HG03139 (cell line): ENCODE measurements at regions not wholly inside any gene's neighbourhood (a gene's known extent, or its start where the extent isn't known, plus 50 kb on each side); places are given as distances from the start of the nearest gene placed in this dataset.

ENCODE experiments used
- ATAC-seq: cut with Tn5 transposase; IDR thresholded peaks from one replicate; pipeline ENCODE4 v1.9.1; 2021; ENCODE audit not compliant: unreplicated experiment

DNA sequence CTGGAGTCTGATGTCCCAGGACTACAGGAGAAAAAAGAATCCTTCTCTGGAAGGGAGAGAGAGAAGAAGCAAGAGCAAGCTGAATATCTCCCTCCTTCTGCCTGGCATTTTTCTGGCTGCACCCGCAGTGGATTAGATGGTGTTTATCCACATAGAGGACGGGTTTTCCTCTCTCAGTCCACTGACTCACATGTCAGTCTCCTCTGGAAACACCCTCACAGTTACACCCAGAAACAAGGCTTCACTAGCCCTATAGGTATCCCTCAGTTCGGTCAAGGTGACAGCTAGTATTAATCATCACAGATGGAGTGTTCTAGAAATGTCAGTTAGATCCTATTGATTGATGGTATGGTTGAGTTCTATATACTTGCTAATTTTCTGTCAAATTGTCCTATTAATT lies 87.9 kb downstream of the RHOU start:
- no peak for ATAC-seq

DNA sequence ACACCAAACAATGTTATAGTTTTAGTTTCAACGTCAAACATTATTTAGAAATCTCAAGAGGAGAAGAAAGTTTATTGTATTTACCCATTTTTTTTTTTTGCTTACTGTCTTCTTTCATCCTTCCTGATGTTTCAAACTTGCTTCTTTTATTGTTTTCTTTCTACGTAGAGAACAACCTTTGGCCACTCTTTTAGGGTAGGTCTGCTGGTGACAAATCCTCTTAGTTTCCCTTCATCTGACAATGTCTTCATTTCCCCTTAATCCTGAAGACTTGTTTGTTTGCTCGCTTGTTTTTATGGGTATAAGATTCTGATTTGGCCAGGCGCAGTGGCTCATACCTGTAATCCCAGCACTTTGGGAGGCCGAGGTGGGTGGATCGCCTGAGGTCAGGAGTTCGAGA lies 89.1 kb downstream of the RHOU start:
- no peak for ATAC-seq

DNA sequence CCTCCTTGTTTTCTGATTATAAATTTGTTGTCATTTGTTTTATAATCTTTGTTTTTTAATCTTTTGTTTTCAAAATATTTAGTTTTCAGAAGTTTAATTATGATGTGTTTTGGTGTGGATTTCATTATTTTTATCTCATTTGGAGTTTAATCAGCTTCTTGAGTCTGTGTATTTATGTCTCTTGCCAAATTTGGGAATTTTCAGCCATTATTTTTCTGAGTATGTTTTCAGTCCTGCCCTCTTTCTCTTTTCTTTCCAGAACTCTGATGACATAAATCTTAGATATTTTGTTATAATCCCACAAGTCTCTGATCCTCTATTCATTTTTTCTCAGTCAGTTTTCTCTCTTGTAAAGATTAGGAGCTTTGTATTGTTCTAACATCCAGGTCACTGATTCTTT lies 89.8 kb downstream of the RHOU start:
- no peak for ATAC-seq

DNA sequence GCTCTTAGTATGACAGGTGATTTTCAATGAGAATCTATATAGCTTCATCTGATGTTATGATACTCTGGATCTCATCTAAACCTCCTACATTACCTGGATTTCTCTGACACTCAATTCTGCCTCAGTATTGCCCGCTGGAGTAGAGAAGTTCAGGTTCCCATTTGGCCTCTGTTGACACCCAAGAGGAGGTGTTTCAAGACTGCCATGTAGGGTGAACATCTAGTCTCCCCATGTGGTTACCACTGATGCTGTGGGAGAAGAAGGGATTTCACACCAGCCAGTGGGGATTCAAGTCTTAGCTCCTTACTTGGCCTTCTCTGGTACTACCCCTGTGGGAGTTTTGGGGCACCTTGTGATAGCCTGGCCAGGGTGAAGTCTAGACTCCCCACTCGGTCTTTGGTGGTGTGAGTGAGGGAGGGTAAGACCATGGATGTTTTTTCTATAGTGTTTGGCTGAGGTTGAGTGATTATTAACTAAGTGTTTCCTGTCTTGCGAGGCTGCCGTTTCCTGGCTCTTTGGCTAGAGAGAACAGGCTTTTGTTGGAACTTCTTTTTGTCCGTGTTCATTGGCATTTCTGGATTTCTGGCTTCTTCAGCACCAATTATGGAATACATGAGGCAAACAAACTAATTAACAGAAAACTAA lies 90.7 kb downstream of the RHOU start:
- peak; percentile 81 for ATAC-seq

DNA sequence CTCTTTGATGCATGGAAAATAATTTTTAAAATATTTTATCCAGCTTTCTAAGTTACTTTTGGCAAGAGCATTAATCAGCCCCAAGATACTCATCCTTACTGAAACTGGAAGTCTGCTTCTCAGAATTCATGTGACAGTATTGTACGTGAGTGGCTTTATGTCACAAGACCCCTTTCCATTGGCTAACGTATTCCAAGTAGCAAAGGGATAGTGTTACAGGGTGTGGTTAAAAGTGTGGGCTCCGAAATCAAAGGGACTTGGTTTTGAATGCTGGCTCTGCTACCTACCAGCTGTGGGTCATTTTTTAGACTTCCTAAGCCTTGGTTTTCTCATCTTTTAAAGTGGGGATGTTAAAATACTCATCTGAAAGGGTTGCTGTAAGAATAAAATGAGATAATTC lies 91.7 kb downstream of the RHOU start:
- ATAC-seq, result no peak

DNA sequence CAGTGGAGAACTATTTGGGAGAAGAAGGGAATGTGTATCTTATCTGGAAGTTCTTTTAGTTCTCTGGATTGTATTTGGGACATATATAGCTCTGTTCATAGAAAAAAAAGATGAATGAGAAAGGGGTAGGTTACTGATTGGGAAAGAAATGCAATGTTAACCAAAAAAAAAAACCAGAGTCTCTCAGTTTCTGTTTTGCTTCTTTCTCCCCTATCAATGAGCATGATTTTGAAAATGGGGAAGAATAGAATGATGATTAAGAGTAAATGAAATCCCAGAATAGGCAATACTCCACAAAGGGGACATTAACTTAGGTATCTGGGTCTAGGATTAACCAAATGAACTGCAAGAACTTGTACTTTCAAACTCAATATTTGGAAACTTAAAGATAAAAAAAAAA lies 92.9 kb downstream of the RHOU start:
- no peak for ATAC-seq

DNA sequence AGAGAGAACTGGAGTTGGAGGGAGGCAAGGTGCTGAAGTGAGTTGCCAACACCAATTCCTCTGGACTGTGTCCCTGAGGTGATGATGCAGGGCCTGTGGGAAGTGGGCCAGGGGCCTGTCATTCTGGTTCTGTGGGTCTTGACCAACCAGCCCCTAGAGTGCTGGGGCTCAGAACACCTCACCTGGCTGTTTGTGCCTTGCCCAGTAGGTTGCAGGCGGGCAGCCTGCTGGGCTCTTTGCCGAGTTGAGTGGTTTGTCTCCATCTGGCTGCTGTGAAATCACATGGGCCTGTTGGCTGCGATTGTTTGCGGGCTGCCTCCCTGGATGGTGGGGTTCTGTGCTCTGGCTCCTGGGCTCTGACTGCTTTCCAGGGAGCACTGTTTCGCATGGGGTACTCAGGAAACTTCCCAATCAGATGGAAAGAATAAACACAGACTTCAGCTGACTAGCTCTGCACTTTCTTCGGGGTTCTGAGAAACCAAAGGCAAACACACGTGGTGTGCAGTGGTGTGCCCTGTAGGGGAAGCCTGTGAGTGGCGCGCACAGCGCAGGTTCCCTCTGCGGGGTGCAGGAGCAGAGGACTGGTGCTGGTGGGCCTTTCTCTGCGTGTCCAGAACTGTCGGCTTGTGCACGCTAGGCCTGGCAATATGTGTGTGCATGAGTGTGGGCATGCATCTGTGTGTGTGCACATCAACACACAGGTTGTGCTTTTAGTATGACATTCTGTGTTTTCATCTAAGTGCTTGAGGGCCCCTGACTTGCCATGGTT lies 95.1 kb downstream of the RHOU start:
- no peak for ATAC-seq

DNA sequence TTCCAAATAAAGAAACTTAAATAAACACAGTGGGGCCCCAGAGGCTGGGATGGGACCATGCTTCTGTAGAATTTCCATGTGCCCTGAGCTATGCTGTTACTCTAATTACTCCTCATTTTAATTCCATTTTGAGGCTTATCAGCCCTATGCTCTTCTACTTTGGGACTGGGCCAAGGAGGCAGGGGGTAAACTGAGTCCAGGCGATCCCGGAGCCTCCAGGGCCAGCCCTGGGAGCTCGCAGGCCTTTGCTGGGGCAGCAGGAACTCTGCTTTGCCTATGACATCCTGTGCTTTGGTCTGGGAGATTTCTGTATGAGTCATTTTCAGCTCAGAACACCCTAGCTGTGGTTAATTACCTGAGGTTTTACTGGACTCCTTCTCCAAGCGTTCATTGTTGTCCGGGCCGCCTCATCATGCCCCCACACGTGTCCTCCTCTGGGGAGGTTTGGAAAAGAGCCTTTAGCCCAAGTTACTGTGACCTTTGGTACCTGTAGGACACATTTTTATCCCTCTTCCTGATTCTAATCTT lies 95.7 kb downstream of the RHOU start:
- peak; percentile 78 for ATAC-seq

DNA sequence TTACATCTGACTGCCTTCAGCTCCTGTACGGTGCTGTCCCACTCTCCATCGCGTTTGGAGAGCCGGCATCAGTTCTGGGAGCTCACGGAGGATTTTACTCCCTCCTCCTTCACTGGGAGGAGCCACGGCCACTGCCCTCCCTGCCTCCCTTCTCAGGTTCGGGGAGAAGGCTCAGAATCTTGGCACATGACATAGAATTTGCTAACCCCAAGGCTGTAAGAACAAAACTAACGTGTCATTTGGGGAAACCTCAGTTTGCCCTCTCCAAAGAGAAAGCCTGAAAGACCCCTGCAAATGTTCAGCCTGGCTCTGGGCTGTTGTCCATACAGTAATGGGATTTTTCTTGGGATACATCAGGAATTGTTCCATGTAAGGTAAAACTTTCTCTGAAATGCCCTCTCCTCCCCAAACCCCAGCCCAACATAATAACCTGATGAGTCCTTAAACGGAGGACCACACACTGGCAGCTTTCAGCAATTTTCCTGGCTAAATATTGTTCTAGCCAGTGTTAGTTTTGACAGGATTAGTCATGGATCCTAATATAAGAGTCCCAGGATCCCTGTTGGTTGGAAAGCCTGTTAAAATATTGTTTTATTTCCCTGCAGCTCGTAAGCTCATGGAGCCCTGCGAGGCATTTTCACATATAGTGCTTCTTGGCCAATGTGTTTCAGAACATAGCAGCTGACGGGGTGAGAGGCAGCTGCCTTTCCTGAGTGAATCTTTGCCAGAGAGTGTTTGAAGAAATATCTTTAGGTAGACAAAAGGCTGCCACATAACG lies 98.8 kb downstream of the RHOU start:
- ATAC-seq, result no peak

DNA sequence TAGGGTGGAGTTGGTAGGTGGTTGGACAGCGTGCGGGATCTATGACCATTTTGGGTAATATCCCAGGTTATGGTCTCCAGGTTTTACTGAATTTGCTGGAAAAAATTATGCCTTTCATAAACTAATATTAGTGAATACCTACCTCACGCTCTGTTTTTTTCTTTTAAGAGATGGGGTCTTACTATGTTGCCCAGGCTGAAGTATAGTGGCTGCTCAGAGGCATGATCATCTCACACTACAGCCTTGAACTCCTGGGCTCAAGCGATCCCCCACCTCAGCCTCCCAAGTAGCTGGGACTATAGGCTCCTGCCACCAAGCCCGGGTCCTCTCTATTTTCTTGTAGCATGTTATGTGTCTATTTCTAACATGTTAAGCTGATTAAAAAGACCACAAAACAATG lies 100.2 kb downstream of the RHOU start:
- no peak for ATAC-seq

DNA sequence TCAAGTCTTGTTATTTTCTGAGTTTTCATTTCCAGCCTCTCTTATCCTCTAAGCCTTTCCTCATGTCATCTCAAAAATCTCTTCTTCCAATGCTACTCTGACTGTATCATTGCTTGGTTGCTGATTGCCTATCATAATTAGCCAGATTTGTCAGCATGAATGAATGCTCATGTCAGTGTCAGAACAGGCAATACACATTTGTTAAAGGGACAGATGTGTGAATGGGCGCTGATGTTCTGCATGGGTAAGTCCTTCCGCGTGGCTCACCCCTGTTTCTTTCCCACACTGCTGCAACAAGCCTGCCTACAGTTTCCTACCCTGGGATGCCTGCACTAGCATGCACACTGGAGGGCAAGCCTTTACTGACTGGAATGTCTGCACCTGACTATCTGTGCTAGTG lies 100.6 kb downstream of the RHOU start:
- no peak for ATAC-seq

DNA sequence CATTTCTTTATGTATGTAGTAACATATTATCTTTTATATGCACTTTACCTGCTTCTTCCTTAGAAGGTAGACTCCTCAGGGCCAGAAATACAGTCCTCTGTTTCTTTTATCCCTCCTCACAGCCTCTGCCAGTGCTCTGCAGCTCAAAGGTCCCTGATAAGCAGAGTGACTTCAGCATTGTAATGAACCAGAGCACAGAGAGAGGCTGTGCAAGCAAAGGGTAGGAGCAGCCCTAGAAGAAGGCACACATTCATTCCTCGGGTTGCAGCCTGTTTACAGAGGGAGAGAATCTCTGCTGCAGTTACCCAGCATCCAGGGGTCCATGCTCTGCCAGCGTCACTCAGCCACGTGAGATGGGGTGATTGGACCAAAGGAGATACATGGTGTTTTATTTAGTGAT lies 101.1 kb downstream of the RHOU start:
- no peak for ATAC-seq

DNA sequence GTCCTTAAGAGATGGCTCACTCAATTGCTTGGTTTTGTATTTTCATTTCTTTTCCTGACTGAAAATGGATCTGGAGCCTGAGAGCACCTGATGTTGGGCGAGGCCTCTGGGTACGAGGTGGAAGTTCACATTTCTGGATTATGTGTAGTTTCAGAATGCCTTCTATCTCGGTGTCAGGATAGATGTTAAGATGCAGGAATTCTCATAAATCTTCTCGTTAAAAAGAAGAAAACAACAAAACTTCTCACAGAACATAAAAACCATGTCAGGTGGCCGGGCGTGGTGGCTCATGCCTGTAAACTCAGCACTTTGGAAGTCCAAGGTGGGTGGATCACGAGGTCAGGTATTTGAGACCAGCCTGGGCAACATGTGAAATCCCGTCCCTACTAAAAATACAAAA lies 101.8 kb downstream of the RHOU start:
- no peak for ATAC-seq

DNA sequence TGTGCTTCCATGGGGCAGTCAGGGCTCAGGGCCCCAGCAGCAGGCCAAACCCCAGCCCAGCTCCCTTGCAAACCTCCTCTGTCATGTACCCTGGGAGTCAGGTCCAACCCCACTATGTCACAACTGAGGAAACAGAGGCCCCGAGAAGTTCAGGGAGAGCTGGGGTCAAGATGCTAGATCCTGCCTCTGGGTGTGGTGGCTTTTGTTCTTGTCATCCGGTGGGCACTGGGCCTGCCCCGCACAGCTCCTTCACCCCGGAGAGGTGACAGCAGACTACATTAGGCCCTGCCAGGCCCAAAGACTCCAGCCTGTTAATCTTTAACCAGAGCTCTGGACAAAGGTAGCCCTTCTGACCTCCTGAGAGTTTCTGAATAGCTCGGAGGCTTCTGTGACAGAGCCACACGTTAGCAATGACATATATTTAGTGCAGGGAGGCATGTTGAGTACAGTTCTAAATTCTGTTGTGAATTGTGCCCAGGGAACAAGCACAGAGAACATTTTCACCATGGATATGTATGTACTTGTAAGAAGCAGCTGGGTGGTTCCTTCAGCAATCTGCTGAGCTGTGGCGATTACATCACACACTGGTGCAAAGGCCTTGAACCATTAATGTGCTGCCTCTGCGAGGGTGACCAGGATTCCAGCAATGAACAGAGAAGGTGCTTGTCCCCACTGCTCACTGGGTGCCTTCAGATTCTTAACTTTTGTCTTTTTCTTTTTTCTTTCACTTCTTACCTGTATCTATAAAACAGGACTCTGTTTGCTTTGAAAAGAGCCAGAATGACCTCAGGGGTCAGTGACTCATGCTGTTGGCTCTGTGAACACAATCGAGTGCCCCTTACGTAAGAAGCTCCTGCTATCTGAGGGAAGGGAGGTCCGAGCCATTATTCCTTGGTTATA lies 102.8 kb downstream of the RHOU start:
- no peak for ATAC-seq

DNA sequence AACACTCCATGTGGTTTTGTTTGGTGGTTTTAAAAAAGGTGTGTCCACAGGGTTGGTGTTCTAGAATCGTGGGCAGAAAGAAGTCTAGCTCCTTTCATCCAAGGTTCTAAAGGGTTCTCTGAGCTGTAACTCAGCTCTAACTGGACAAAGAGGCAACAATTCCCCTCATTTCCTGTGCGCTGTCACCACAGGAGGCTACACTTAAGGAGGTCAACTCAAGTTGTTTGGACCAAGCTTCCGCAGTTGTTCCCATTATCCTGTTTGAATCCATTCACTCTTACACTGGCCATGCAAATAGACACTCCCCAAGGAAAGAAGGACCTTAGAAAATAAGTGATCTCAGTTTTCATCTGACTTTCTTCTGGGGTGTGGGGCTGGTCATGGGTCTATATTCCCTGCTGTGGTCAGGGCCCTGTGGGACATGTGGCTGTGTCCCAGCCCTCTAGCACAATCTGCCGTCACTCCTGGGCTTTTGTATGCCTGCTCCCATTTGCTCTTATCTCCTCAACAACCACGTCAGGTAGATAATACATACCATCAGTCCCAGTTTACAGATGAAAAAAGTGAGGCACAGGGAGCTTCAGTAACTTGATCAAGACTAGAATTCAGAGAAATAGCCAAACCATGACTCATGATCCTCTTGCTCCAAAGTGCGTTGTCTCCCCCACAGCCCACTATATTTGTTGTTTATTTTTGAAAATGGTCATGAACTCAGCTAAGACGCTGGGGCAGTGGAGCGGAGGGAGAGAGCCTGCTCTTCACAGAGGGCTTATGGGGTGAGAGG lies 103.6 kb downstream of the RHOU start:
- no peak for ATAC-seq

DNA sequence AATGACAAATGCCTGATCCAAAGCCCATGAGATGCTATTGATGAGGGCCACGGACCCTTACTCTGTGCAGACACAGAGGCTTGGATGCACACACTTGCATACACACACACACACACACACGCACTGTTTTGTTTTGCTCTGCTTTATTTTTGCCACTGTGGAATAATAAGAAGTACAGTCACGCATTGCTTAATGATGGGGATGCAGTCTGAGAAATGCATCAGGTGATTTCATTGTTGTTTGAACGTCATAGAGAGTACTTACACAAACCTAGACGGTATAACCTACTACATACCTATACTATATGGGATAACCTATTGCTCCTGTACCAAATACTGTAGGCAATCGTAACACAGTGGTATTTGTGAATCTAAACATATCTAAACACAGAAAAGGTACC lies 104.4 kb downstream of the RHOU start:
- ATAC-seq, result no peak

DNA sequence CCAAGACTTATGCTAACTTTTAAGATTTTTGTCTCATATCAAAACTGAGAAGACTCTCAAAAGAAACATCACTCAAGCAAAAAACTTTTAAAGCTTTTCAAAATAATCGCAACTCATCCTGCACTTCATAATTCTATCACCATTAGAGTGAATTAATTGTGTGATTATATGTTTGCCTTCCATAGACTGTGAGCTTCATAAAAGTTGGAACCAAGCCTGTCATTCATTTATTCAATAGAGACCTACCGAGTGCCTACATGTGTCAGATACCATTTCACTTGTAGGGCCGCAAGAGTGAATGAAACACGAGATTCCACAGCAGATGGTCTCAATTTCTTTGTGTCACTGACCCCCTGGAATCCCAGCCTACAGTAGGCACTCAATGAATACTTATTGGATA lies 106.4 kb downstream of the RHOU start:
- no peak for ATAC-seq

DNA sequence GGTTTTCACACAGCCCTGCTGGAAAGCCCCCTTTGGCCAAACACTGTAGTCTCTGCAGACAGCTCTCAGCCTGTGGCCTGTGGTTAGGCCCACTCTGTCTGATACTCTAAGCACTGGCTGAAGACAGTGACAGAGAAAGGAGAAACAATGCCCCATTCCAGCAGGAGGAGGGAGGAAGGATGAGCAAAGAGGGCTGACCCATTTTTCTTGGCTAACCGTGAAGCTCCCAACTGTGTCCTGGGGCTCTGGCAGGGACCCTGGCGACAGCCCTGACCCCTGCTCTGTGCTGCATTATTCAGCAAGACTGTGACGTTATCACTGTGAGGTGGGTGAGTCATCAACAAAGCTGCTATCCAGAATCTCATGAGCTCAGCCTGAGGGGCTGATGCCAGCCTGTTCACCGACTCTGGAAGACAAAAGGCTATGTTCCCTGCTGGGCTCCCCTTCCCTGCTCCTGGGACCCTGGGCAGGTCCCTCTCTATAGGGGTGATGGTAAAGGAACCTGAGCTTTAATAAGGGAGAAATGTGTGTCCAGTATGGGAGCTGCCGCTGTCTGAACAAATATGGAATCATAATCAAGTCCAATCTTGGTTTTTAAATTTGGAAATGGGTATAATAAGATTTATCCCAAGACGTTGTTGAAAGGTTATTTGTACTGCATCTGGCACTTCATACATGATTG lies 107.0 kb downstream of the RHOU start:
- ATAC-seq, result no peak

DNA sequence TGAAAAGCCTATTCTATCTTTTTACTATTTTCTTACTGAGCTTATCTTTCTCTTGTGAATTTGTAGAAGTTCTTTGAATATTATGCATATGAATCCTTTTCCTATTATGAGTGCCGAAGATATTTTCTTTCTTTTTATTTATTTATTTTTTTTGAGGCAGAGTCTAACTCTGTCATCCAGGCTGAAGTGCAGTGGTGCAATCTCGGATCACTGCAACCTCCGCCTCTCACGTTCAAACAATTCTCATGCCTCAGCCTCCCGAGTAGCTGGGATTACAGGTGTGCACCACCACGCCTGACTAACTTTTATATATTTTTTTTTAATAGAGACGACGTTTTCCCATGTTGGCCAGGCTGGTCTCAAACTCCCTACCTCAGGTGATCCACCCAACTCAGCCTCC lies 109.8 kb downstream of the RHOU start:
- ATAC-seq, result no peak

DNA sequence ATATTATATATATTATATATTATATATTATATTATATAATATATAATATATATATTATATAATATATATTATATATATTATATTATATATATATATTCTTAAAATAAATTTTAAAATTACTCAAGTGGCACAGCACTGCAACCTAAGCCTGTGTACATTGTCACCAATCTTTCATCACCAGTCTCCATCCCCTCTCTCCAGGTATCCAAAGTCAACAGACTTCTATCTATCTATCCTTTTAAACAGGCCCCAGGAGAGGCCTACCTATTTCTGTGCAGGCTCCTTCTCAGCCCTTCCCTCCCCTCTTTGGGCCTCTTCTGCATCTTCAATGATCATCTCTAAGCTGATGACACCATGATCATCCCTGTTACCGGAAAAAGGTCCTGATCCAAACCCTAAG lies 111.7 kb downstream of the RHOU start:
- ATAC-seq, result no peak
